Astrocyte (in vitro differentiated cells and primary cell): ENCODE measurements at regions not wholly inside any gene's neighbourhood (a gene's known extent, or its start where the extent isn't known, plus 50 kb on each side); places are given as distances from the start of the nearest gene placed in this dataset.

Source experiments
- EZH2 ChIP-seq: IDR thresholded peaks from 2 replicates; pipeline ENCODE4 v1.6.1; 2012; ENCODE audit warnings: mild to moderate bottlenecking, low read length, inconsistent platforms; ENCODE audit not compliant: insufficient read depth
- TF ChIP-seq, protein P1 (sequence below): IDR thresholded peaks from 2 replicates; pipeline ENCODE4 v1.5.1; 2011; ENCODE audit warnings: low read depth, mild to moderate bottlenecking, inconsistent platforms, low read length, moderate library complexity; ENCODE audit not compliant: insufficient read depth

DNA sequence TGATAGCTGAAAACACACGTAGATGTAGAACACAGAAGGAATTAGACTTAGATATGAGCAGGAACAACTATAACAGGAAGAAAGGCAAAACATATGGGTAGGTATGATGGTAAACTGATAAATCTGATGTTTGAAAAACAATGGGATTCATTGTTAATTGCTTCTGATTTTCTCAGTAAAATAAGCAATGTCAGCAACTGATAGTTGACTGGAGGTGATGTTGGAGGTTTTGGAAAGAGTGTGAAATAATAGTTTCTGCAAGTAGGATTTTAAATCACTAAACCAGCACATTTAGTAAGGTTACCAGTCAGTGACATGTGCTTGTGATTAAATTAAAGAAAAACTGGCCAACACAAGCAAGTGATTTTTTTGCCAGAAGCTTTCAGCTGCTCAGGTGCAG lies 123.0 kb upstream of the CPNE8 start:
- TF ChIP-seq, protein P1, sequence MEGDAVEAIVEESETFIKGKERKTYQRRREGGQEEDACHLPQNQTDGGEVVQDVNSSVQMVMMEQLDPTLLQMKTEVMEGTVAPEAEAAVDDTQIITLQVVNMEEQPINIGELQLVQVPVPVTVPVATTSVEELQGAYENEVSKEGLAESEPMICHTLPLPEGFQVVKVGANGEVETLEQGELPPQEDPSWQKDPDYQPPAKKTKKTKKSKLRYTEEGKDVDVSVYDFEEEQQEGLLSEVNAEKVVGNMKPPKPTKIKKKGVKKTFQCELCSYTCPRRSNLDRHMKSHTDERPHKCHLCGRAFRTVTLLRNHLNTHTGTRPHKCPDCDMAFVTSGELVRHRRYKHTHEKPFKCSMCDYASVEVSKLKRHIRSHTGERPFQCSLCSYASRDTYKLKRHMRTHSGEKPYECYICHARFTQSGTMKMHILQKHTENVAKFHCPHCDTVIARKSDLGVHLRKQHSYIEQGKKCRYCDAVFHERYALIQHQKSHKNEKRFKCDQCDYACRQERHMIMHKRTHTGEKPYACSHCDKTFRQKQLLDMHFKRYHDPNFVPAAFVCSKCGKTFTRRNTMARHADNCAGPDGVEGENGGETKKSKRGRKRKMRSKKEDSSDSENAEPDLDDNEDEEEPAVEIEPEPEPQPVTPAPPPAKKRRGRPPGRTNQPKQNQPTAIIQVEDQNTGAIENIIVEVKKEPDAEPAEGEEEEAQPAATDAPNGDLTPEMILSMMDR = no peak
- no peak for TF ChIP-seq EZH2
